B cell (primary cell): ENCODE measurements at regions not wholly inside any gene's neighbourhood (a gene's known extent, or its start where the extent isn't known, plus 50 kb on each side); places are given as distances from the start of the nearest gene placed in this dataset.

Source experiments
- ATAC-seq: fragments of 200-7000 bp; cut with Tn5 transposase; one replicate; pipeline ENCODE4 v1.10.0; 2021; ENCODE audit warnings: low read depth, mild to moderate bottlenecking, moderate number of reproducible peaks, moderate library complexity
- CTCF ChIA-PET: fragments of 350-600 bp; sonication (Branson Sonifier 250); formaldehyde crosslinking; loops from one replicate; lab custom pipeline; 2021; ENCODE audit warnings: antibody characterized with exemption, inconsistent platforms; lab: Charles Lee
- POLR2A ChIA-PET: fragments of 350-600 bp; sonication (Branson Sonifier 250); formaldehyde crosslinking; loops from one replicate; lab custom pipeline; 2021; ENCODE audit warnings: antibody characterized with exemption; lab: Charles Lee
- DNase-seq: peaks from one replicate; pipeline ENCODE4 v3.0.0; 2013
- H2AFZ ChIP-seq: 2 replicates; pipeline ENCODE4 v1.6.1; 2012; ENCODE audit warnings: mild to moderate bottlenecking, low read depth, low read length; ENCODE audit not compliant: insufficient read depth, poor library complexity, severe bottlenecking
- H3K27ac ChIP-seq, 2 donors: 1 replicate in 1 of 2; 2 replicates in 1 of 2; pipeline ENCODE4 v1.5.1; 2012 to 2013; ENCODE audit warnings: low read length in 2 of 2, mild to moderate bottlenecking in 2 of 2, moderate library complexity in 1 of 2
- H3K27me3 ChIP-seq, 4 experiments: fragments of 200-600 bp in 1 of 4; sonication (generic) in 1 of 4; replicated peaks in 1 of 4; 1 replicate in 2 of 4; 2 replicates in 2 of 4; pipeline versions ENCODE4 v1.6.1 to v1.7.0; 2013 to 2016; ENCODE audit warnings: low read length in 3 of 4, mild to moderate bottlenecking in 2 of 4, mixed read lengths in 1 of 4, moderate library complexity in 1 of 4; ENCODE audit not compliant: insufficient read depth in 4 of 4, control insufficient read depth in 3 of 4; ENCODE audit errors: control extremely low read depth in 1 of 4
- H3K36me3 ChIP-seq, 2 experiments: replicated peaks in 1 of 2; 1 replicate in 1 of 2; 2 replicates in 1 of 2; pipeline versions ENCODE4 v1.6.1 to v1.7.1; 2013; ENCODE audit warnings: low read length in 1 of 2; ENCODE audit not compliant: insufficient read depth in 2 of 2, control insufficient read depth in 1 of 2; ENCODE audit errors: control extremely low read depth in 1 of 2, extremely low read depth in 1 of 2
- H3K4me1 ChIP-seq, 2 donors: fragments of 200-600 bp in 1 of 2; sonication (generic) in 1 of 2; 1 replicate in 1 of 2; 2 replicates in 1 of 2; pipeline versions ENCODE4 v1.5.1 to v1.6.1; 2013 to 2017; ENCODE audit warnings: low read length in 2 of 2; ENCODE audit not compliant: control insufficient read depth in 2 of 2, insufficient read depth in 2 of 2
- H3K4me2 ChIP-seq: replicated peaks from 2 replicates; pipeline ENCODE3; 2012; ENCODE audit warnings: mild to moderate bottlenecking, low read depth, low read length; ENCODE audit not compliant: poor library complexity, severe bottlenecking
- H3K4me3 ChIP-seq, 5 experiments: fragments of 200-600 bp in 1 of 5; sonication (generic) in 1 of 5; 1 replicate in 3 of 5; 2 replicates in 2 of 5; pipeline versions ENCODE4 v1.5.1 to v1.7.0; 2011 to 2016; ENCODE audit warnings: low read length in 4 of 5, mild to moderate bottlenecking in 4 of 5, low read depth in 2 of 5, control low read depth in 1 of 5, moderate library complexity in 1 of 5; ENCODE audit not compliant: insufficient read depth in 1 of 5; ENCODE audit errors: control extremely low read depth in 1 of 5, extremely low read depth in 1 of 5
- H3K79me2 ChIP-seq: fragments of 200-600 bp; sonication (generic); one replicate; pipeline ENCODE4 v1.6.0; 2016; ENCODE audit warnings: low read length; ENCODE audit not compliant: control insufficient read depth, insufficient read depth
- H3K9ac ChIP-seq: fragments of 200-600 bp; sonication (generic); 2 replicates; pipeline ENCODE4 v1.6.1; 2017; ENCODE audit warnings: mild to moderate bottlenecking, low read length, moderate library complexity
- H3K9me3 ChIP-seq, 3 donors: one replicate each; pipeline versions ENCODE4 v1.6.1 to v1.7.1; 2013; ENCODE audit warnings: low read length in 2 of 3; ENCODE audit not compliant: control insufficient read depth in 2 of 3, insufficient read depth in 1 of 3; ENCODE audit errors: control extremely low read depth in 1 of 3
- H4K20me1 ChIP-seq: 2 replicates; pipeline ENCODE4 v1.6.0; 2012; ENCODE audit warnings: mild to moderate bottlenecking, low read length; ENCODE audit not compliant: insufficient read depth, control insufficient read depth, poor library complexity, severe bottlenecking
- H3K27ac Mint-ChIP-seq: one replicate; pipeline ENCODE4 v1.8.0; 2021; ENCODE audit warnings: mixed read lengths
- H3K27me3 Mint-ChIP-seq: one replicate; pipeline ENCODE4 v1.8.0; 2021; ENCODE audit warnings: mixed read lengths
- H3K4me1 Mint-ChIP-seq: one replicate; pipeline ENCODE4 v1.8.0; 2021; ENCODE audit warnings: mixed read lengths
- H3K4me3 Mint-ChIP-seq: one replicate; pipeline ENCODE4 v1.8.0; 2021; ENCODE audit warnings: mixed read lengths
- H3K9me3 Mint-ChIP-seq: one replicate; pipeline ENCODE4 v1.8.0; 2022; ENCODE audit warnings: mixed read lengths; ENCODE audit not compliant: insufficient read depth
- EZH2 ChIP-seq: IDR thresholded peaks from 2 replicates; pipeline ENCODE4 v1.6.1; 2012; ENCODE audit warnings: borderline replicate concordance, low read depth, mild to moderate bottlenecking, moderate library complexity, low read length; ENCODE audit not compliant: insufficient read depth, poor library complexity, severe bottlenecking
- WGBS: methylation state at CpG from one replicate; pipeline ENCODE4 v1.1.5; 2013; ENCODE audit warnings: missing lambda C conversion rate; ENCODE audit not compliant: insufficient coverage; 5-methylcytosine and 5-hydroxymethylcytosine counted together
- intact Hi-C: fragments of 100-400 bp; cut with micrococcal nuclease; formaldehyde crosslinking; loops from one replicate; pipeline ENCODE4 v1.10.0; 2022
- TF ChIP-seq, protein P1 (sequence below): fragments of 200-600 bp; IDR thresholded peaks from one replicate; pipeline ENCODE4 v1.8.0; 2022; ENCODE audit warnings: antibody characterized with exemption, mild to moderate bottlenecking

DNA sequence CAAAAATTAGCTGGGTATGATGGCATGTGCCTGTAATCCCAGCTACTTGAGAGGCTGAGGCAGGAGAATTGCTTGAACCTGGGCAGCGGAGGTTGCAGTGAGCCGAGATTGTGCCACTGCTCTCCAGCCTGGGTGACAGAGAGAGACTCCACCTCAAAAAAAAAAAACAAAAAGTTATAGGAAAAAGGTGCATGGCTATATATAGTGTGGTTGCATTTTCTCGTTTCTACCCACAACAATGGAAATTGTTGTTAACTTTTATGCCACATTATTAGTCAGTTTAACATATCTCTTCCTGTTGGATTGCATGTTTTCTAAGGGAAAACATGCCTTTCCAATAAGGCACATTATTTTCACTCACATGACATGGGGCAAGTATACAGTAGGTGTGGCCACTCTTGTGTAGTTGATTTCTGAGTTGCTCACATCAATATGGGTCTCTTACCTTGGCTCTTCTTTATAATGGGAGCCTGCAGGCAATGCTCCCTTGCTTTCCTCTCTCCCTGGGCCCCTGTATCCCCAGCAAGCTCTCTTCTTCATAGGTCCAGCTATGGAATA is 610.0 kb downstream of the RNF144A start:
- no peak overlapping the region for H2AFZ ChIP-seq
- no peaks in the 10 kb centered on the region for H3K4me1 Mint-ChIP-seq
- 60% methylated on average over 1 of the region's 3 CpGs for WGBS
- peaks cover 5 to 18% (median 17%) of the 10 kb centered on the region in 3 donors for H3K9me3 ChIP-seq
- no peak overlapping the region for H3K4me3 ChIP-seq
- no peaks in the 10 kb centered on the region for H3K79me2 ChIP-seq
- H3K9ac ChIP-seq = no peak overlapping the region
- H3K27ac ChIP-seq = no peak overlapping the region
- ATAC-seq = no peak
- H4K20me1 ChIP-seq = no peaks in the 10 kb centered on the region
- no peak overlapping the region for H3K4me3 Mint-ChIP-seq
- intact Hi-C loops = no loop called here
- H3K27ac Mint-ChIP-seq = no peak overlapping the region
- ChIA-PET POLR2A (no interaction called here), CTCF (no interaction called here)
- no peaks in the 10 kb centered on the region for H3K27me3 Mint-ChIP-seq
- H3K27me3 ChIP-seq = no peaks in the 10 kb centered on the region
- no peak overlapping the region for H3K4me2 ChIP-seq
- DNase-seq = no peak
- H3K9me3 Mint-ChIP-seq = peaks cover 6% of the 10 kb centered on the region
- no peaks in the 10 kb centered on the region for H3K36me3 ChIP-seq
- no peaks in the 10 kb centered on the region for H3K4me1 ChIP-seq
- no peak for TF ChIP-seq EZH2
- TF ChIP-seq, protein P1, sequence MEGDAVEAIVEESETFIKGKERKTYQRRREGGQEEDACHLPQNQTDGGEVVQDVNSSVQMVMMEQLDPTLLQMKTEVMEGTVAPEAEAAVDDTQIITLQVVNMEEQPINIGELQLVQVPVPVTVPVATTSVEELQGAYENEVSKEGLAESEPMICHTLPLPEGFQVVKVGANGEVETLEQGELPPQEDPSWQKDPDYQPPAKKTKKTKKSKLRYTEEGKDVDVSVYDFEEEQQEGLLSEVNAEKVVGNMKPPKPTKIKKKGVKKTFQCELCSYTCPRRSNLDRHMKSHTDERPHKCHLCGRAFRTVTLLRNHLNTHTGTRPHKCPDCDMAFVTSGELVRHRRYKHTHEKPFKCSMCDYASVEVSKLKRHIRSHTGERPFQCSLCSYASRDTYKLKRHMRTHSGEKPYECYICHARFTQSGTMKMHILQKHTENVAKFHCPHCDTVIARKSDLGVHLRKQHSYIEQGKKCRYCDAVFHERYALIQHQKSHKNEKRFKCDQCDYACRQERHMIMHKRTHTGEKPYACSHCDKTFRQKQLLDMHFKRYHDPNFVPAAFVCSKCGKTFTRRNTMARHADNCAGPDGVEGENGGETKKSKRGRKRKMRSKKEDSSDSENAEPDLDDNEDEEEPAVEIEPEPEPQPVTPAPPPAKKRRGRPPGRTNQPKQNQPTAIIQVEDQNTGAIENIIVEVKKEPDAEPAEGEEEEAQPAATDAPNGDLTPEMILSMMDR = no peak

DNA sequence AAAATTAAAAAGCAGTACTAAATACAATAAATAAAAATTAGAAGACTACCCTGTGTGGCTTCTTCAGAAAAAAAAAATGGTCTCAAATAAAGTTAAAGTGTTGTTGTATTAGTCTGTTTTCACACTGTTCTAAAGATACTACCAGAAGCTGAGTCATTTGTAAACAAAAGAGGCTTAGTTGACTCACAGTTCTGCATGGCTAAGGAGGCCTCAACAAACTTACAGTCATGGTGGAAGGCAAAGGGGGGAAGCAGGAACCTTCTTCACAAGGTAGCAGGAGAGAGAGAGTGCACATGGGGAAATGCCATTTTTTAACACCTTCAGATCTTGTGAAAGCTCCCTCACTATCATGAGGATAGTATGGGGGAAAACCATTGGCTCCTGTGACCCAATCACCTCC is 612.8 kb downstream of the RNF144A start:
- no peaks in the 10 kb centered on the region for H3K4me1 Mint-ChIP-seq
- Histone ChIP-seq H3K4me1 (no peaks in the 10 kb centered on the region), H3K9me3 (peaks cover 5 to 18% (median 17%) of the 10 kb centered on the region in 3 donors), H3K27ac (no peak overlapping the region), H3K79me2 (no peaks in the 10 kb centered on the region), H3K9ac (no peak overlapping the region), H2AFZ (no peak overlapping the region), H3K4me2 (no peak overlapping the region), H3K4me3 (no peak overlapping the region), H4K20me1 (no peaks in the 10 kb centered on the region), H3K36me3 (no peaks in the 10 kb centered on the region), H3K27me3 (no peaks in the 10 kb centered on the region)
- ChIA-PET POLR2A (no interaction called here), CTCF (no interaction called here)
- H3K27me3 Mint-ChIP-seq = no peaks in the 10 kb centered on the region
- H3K4me3 Mint-ChIP-seq = no peak overlapping the region
- ATAC-seq (no peak), DNase-seq (no peak)
- intact Hi-C loops = no loop called here
- H3K9me3 Mint-ChIP-seq = peaks cover 7% of the 10 kb centered on the region
- no peak overlapping the region for H3K27ac Mint-ChIP-seq
- TF ChIP-seq EZH2 = no peak
- TF ChIP-seq, protein P1 = no peak
